ENCODE measurements at regions not wholly inside any gene's neighbourhood (a gene's known extent, or its start where the extent isn't known, plus 50 kb on each side); places are given as distances from the start of the nearest gene placed in this dataset.

GRCh38 chr20:23205611-23206041 lies 119.5 kb upstream of the CD93 start:
- DNase-seq (ENCODE audit: low spot score) = peak; percentile 35

- DNase-seq (ENCODE audit: low spot score) = no peak
Measured at GRCh38 chr20:23205211-23205610, 119.1 kb upstream of the CD93 start.

- DNase-seq (ENCODE audit: low spot score) = no peak
Measured at GRCh38 chr20:23203951-23204730, 118.0 kb upstream of the CD93 start.

- no peak for DNase-seq (ENCODE audit: low spot score)
Measured at GRCh38 chr20:23203310-23203709, 117.2 kb upstream of the CD93 start.

- DNase-seq (ENCODE audit: low spot score) = no peak
Measured at GRCh38 chr20:23201658-23202057, 115.5 kb upstream of the CD93 start.

GRCh38 chr20:23200914-23201313 lies 114.8 kb upstream of the CD93 start:
- peak; percentile 60 for DNase-seq (ENCODE audit: low spot score)

- no peak for DNase-seq (ENCODE audit: low spot score)
Measured at GRCh38 chr20:23200413-23200812, 114.3 kb upstream of the CD93 start.

- DNase-seq (ENCODE audit: low spot score) = no peak
Measured at GRCh38 chr20:23199356-23199755, 113.2 kb upstream of the CD93 start.

- DNase-seq (ENCODE audit: low spot score) = no peak
Measured at GRCh38 chr20:23198815-23199214, 112.7 kb upstream of the CD93 start.

- no peak for DNase-seq (ENCODE audit: low spot score)
Measured at GRCh38 chr20:23197836-23198235, 111.7 kb upstream of the CD93 start.

GRCh38 chr20:23195636-23196035 lies 109.5 kb upstream of the CD93 start:
- DNase-seq (ENCODE audit: low spot score) = no peak

- no peak for DNase-seq (ENCODE audit: low spot score)
Measured at GRCh38 chr20:23193801-23194384, 107.8 kb upstream of the CD93 start.

- DNase-seq (ENCODE audit: low spot score) = no peak
Measured at GRCh38 chr20:23192469-23192868, 106.3 kb upstream of the CD93 start.

- DNase-seq (ENCODE audit: low spot score) = no peak
Measured at GRCh38 chr20:23190557-23190956, 104.4 kb upstream of the CD93 start.

- DNase-seq (ENCODE audit: low spot score) = no peak
Measured at GRCh38 chr20:23189854-23190253, 103.7 kb upstream of the CD93 start.

GRCh38 chr20:23189341-23189740 lies 103.2 kb upstream of the CD93 start:
- DNase-seq (ENCODE audit: low spot score) = no peak

- no peak for DNase-seq (ENCODE audit: low spot score)
Measured at GRCh38 chr20:23188377-23189169, 102.4 kb upstream of the CD93 start.

- DNase-seq (ENCODE audit: low spot score) = no peak
Measured at GRCh38 chr20:23187751-23188150, 101.6 kb upstream of the CD93 start.

- no peak for DNase-seq (ENCODE audit: low spot score)
Measured at GRCh38 chr20:23186808-23187207, 100.7 kb upstream of the CD93 start.

- no peak for DNase-seq (ENCODE audit: low spot score)
Measured at GRCh38 chr20:23180451-23180921, 94.4 kb upstream of the CD93 start.

- no peak for DNase-seq (ENCODE audit: low spot score)
Measured at GRCh38 chr20:23179766-23180403, 93.8 kb upstream of the CD93 start.

GRCh38 chr20:23178806-23179205 lies 92.7 kb upstream of the CD93 start:
- no peak for DNase-seq (ENCODE audit: low spot score)

All from kidney capillary endothelial cell (primary cell).